ENCODE measurements at regions not wholly inside any gene's neighbourhood (a gene's known extent, or its start where the extent isn't known, plus 50 kb on each side); places are given as distances from the start of the nearest gene placed in this dataset.
A peak's percentile ranks its signal among the peaks of the same experiment; 100 is the strongest.

GRCh38 chr5:89840906-89841305, 568.6 kb downstream of the CETN3 start:
- H3K4me3 ChIP-seq: no peak overlapping the region
- TF ChIP-seq POLR2AphosphoS5 (IDR thresholded peaks at IDR 0.05) (no peak), EP300 (IDR thresholded peaks at IDR 0.05) (no peak), POLR2A (IDR thresholded peaks at IDR 0.05; ENCODE audit: low read depth) (no peak), CTCF (IDR thresholded peaks at IDR 0.05) (no peak)
- no peaks in the 10 kb centered on the region for H3K4me1 ChIP-seq
- H3K27me3 ChIP-seq: no peaks in the 10 kb centered on the region
- no peaks in the 10 kb centered on the region for H3K36me3 ChIP-seq
- DNase-seq (ENCODE audit: extremely low spot score): no peak
- H3K9me3 ChIP-seq: no peaks in the 10 kb centered on the region
- no peak overlapping the region for H3K27ac ChIP-seq (replicated peaks in 1 of 4)
- intact Hi-C loops (cut with DNase I): no loop called here

GRCh38 chr5:89830691-89831090, 578.9 kb downstream of the CETN3 start:
- intact Hi-C loops (cut with DNase I): no loop called here
- TF ChIP-seq POLR2AphosphoS5 (IDR thresholded peaks at IDR 0.05) (no peak), POLR2A (IDR thresholded peaks at IDR 0.05; ENCODE audit: low read depth) (no peak), EP300 (IDR thresholded peaks at IDR 0.05) (no peak), CTCF (IDR thresholded peaks at IDR 0.05) (no peak)
- H3K27ac ChIP-seq (replicated peaks in 1 of 4): no peak overlapping the region

GRCh38 chr5:89827960-89828359, 581.6 kb downstream of the CETN3 start:
- Histone ChIP-seq H3K4me1 (no peaks in the 10 kb centered on the region), H3K27ac (replicated peaks in 1 of 4) (no peak overlapping the region), H3K27me3 (no peaks in the 10 kb centered on the region), H3K9me3 (no peaks in the 10 kb centered on the region), H3K4me3 (no peak overlapping the region), H3K36me3 (no peaks in the 10 kb centered on the region)
- TF ChIP-seq POLR2A (IDR thresholded peaks at IDR 0.05; ENCODE audit: low read depth) (no peak), EP300 (IDR thresholded peaks at IDR 0.05) (no peak), CTCF (IDR thresholded peaks at IDR 0.05) (no peak), POLR2AphosphoS5 (IDR thresholded peaks at IDR 0.05) (no peak)
- 88% methylated on average over 6 of the region's 6 CpGs for WGBS
- intact Hi-C loops (cut with DNase I): no loop called here
- no peak for DNase-seq (ENCODE audit: extremely low spot score)

More at GRCh38 chr5:89830691-89831090, 578.9 kb downstream of the CETN3 start:
- H3K4me3 ChIP-seq: no peak overlapping the region
- 23% methylated on average over 2 of the region's 2 CpGs for WGBS
- no peak for DNase-seq (ENCODE audit: extremely low spot score)
- H3K9me3 ChIP-seq: no peaks in the 10 kb centered on the region
- no peaks in the 10 kb centered on the region for H3K36me3 ChIP-seq
- H3K4me1 ChIP-seq: no peaks in the 10 kb centered on the region
- no peaks in the 10 kb centered on the region for H3K27me3 ChIP-seq

- TF ChIP-seq EP300 (IDR thresholded peaks at IDR 0.05): no peak
- no peak for TF ChIP-seq POLR2A (IDR thresholded peaks at IDR 0.05; ENCODE audit: low read depth)
- TF ChIP-seq POLR2AphosphoS5 (IDR thresholded peaks at IDR 0.05): no peak
- no peak for TF ChIP-seq CTCF (IDR thresholded peaks at IDR 0.05)
- Histone ChIP-seq H3K4me1 (no peaks in the 10 kb centered on the region), H3K9me3 (no peaks in the 10 kb centered on the region), H3K27ac (replicated peaks in 1 of 4) (no peak overlapping the region), H3K27me3 (no peaks in the 10 kb centered on the region), H3K4me3 (peak overlapping the region in 1 of 4 donors; percentile 6), H3K36me3 (no peaks in the 10 kb centered on the region)
- DNase-seq (ENCODE audit: extremely low spot score): no peak
- intact Hi-C loops (cut with DNase I): no loop called here
- 56% methylated on average over 13 of the region's 14 CpGs for WGBS
Observed at GRCh38 chr5:89827359-89827758, 582.2 kb downstream of the CETN3 start.

- no peaks in the 10 kb centered on the region for H3K36me3 ChIP-seq
- H3K4me3 ChIP-seq: no peak overlapping the region
- no peaks in the 10 kb centered on the region for H3K27me3 ChIP-seq
- WGBS: 81% methylated on average over 8 of the region's 8 CpGs
- intact Hi-C loops (cut with DNase I): no loop called here
- no peaks in the 10 kb centered on the region for H3K9me3 ChIP-seq
- H3K4me1 ChIP-seq: no peaks in the 10 kb centered on the region
- DNase-seq (ENCODE audit: extremely low spot score): no peak
- TF ChIP-seq CTCF (IDR thresholded peaks at IDR 0.05): no peak
- no peak for TF ChIP-seq POLR2A (IDR thresholded peaks at IDR 0.05; ENCODE audit: low read depth)
- no peak for TF ChIP-seq POLR2AphosphoS5 (IDR thresholded peaks at IDR 0.05)
- no peak for TF ChIP-seq EP300 (IDR thresholded peaks at IDR 0.05)
- no peak overlapping the region for H3K27ac ChIP-seq (replicated peaks in 1 of 4)
Observed at GRCh38 chr5:89826938-89827337, 582.6 kb downstream of the CETN3 start.

Measured in esophagus muscularis mucosa (tissue), 4 donors.